Stimulated activated CD4-positive, alpha-beta T cell treated with anti-CD3 and anti-CD28 coated beads, Interleukin-15, amount 100 ng/mL, for 48 hours (primary cell): ENCODE measurements at regions not wholly inside any gene's neighbourhood (a gene's known extent, or its start where the extent isn't known, plus 50 kb on each side); places are given as distances from the start of the nearest gene placed in this dataset.
"Not testable (repeated sequence)": the region's sequence is repeated elsewhere in the genome, so short reads cannot be mapped to it uniquely, and the experiment has no call there.

Experiments used
- DNase-seq, 2 donors: peaks; one replicate each; pipeline ENCODE4 v3.0.0-alpha.2; 2020; ENCODE audit warnings: low read depth in 2 of 2

DNA sequence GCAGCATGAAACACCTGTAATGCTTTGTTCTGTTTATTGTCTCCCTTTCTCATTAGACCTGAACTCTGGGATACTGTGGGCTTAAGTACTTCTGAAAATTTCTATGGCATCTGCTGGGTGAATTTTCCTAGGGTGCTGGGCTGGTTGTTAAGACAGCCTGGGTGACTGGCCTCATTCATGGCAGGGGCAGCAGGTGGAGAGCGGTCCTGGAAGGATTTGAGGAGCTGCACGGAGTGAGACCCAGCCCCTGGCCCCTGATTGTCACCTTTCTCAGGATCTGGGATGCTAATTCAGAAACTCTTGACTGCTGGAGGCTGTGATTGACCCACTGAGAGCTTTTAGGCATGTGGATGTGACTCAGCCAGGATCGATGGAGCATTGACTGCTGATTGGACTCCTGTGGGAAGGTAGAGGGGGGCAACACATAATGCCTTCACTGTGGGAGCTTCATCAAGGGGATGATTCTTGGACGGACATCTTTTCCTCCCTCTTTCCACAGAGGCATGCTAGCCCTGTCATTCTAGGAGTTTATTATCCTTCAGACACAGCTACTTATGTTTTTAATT is 252.0 kb downstream of the GOLGA6L6 start:
- not testable (repeated sequence) for DNase-seq

DNA sequence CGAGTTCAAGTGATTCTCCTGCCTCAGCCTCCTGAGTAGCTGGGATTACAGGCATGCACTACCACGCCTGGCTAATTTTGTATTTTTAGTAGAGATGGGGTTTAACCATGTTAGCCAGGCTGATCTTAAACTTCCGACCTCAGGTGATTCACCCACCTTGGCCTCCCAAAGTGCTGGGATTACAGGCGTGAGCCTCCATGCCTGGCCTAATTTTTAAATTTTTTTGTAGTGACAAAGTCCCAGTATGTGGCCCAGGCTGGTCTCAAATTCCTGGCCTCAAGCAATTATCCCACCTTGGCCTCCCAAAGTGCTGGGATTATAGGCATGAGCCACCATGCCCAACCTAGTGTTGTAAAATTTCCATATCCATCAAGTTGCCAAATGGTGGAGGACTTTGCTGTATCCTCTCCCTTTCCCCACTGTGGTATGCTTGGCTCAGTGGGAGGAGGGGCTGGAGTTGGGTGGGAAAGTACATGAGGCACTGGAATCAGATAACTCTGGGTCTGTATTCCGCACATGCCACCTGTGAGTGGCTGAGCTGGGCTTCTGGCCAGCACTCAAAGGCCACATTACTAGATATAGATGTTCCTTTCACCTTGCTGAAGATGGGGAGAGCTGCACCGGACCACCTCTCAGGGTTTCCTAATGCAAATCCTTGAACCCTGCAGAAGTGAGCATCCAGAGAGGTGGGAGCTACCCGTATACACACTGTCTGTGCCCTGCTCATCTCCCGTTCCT is 252.6 kb downstream of the GOLGA6L6 start:
- DNase-seq = not testable (repeated sequence)

DNA sequence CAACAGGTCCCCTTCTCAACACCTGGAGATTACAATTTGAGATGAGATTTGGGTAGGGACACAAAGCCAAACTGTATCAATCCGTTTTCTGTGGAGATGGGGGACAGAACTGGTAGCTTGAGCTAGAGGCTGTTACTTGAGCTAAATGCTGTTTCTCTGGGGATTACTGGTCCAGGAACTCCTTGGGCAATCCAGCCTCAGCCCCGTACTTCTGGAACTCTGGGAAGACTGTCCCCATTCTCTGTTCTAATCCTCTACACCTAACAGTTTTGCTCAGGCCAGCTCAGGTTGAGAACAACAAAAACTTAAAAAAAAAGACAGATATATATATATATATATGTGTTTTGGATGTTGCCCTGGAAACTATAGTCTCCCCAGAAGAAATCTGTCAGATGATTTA is 255.0 kb downstream of the GOLGA6L6 start:
- DNase-seq = not testable (repeated sequence)

DNA sequence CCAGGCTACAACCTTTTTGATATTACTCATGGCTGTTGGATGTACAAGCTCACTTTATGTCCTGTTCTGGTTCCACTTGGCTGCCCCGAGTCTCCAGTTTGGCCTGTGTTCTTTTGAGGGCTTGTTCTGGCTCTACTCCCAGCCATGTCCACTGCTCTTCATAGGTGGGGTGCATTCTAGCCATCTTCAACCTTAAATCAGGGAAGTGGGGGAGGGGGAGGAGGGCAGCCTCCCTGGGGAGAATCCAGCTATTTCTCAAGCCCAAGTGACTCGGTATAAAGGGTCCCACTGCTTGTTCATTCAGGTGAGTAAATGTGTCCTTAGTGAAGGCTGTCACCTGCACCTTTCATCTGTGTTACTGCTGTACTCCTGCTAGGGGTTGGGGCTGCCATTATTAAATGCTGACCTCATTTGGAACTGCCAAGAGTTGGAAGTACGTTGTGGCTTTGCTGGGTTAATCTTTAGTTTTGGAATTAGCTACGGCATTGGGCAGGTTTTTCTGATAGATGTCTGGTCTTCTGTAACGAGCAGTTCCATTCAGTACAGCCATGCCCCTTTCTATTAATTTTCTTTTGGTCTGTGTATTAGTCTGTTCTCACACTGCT is 255.8 kb downstream of the GOLGA6L6 start:
- not testable (repeated sequence) for DNase-seq

DNA sequence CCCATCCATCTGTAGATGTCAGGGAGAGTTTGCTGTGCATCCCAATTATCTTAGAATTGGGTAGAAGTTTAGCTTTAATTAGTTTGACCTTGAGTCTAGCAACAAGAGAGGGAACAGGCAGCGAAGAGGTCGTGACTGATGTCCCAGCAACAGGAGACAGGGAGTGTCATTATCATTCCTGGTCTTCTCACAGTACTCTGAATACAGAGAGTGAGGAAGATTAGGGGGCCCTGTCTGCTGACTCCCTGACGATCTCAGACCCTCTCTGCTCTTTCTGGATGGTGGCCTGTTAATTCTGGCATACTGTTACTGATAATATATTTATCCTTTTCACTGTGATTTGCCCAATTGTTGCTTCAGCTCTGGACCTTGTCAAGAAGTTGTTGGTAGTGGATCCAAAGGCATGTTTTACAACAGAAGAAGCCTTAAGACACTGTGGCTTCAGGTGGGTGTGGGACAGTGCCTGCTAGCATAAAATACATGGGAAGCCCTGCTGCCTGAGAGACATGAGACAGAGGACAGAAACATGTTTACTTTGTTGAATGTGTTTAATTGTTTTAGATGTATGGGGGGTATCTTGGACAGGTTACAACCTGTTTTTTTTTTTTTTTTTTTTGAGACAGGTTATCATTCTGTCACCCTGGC is 256.6 kb downstream of the GOLGA6L6 start:
- DNase-seq = not testable (repeated sequence)

DNA sequence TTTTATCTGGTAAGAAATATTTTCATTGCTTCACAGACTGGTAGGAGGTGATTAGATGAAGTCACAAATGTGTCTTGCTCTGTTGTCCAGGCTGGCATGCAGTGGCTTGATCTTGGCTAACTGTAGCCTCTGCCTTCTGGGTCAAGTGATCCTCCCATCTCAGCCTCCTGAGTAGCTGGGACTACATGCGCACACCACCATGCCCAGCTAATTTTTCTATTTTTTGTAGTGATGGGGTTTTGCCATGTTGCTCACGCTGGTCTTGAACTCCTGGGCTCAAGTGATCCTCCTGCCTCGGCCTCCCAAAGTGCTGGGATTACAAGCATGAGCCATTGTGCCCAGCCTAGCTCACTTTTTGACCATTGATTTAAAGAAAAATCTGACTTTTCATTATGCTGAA is 257.9 kb downstream of the GOLGA6L6 start:
- DNase-seq = not testable (repeated sequence)

DNA sequence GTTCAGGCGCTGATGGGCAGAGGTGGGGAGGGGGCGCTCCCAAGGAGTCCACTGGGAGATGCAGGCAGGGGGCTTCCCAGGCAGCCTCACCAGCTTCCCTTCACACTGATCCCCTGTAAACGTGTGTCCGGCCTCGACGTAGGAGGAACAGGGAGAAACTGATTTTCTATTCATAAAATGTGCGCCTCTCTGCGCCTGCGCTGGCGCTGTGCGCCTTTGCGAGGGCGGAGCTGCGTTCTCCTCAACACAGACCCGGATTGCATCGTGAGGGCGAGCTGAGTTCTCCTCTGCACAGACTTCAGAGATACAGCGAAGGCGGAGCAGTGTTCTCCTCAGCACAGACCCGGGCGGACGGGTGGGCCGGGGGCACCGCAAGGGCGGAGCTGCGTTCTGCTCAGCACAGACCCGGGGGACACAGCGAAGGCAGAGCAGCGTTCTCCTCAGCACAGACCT is 259.1 kb downstream of the GOLGA6L6 start:
- not testable (repeated sequence) for DNase-seq

DNA sequence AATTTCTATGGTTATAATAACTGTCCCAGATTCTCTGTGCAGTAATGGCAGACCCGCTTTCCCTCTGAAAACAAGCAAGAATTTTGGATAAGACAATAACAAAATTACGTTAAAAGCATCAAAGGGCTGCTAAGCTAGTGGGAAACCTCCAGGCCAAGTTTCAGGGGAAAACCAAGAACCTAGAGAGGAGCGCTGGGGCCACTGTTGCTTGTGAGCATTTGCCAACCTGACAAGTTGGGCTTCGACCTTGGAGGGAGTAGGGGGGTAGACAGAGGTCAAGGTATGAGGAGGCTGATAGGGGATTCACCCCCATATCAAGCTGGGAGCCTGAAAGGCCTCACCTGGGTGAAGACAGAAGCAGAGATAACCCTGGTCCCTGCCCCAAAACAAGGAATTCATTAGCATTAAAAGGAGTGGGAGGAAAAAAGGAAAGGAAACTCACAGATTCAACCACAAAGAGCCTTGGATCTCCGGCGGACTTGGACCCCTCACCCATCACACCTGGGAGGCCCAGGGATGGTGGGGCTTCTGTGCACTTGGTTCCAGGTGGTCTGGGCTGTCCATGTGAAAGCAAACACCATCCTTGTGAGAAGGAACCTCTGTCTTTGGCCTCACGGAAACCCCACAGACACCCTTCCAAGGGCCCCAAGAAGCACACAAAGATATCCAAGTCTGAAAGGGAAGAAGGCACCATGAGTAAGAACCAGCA is 259.9 kb downstream of the GOLGA6L6 start:
- not testable (repeated sequence) for DNase-seq

DNA sequence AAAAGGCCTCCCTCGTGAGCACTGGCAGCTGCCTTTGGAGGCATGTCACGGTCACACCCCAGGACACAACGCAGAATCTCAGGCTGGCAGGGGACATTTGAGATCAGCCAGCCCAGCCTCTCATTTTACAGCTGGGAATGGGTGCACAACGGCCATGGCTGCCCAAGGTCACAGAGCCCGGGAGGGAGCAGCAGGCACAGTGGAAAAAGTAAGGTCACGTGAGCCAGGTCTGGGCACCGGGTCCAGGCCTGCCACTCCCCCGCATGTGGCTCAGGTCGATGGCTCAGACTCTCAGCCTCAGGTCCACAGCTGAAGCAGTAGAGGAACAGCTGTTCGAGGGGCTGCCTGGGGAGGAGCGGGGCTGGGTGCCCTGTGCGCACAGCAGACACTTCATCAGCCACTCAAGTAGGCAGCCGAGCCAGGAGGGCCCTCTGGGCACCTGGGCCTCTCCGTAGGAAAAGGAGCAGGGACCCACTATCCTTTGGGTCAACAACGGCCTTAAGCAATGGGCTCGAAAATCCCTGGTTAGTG is 260.6 kb downstream of the GOLGA6L6 start:
- no peak for DNase-seq

DNA sequence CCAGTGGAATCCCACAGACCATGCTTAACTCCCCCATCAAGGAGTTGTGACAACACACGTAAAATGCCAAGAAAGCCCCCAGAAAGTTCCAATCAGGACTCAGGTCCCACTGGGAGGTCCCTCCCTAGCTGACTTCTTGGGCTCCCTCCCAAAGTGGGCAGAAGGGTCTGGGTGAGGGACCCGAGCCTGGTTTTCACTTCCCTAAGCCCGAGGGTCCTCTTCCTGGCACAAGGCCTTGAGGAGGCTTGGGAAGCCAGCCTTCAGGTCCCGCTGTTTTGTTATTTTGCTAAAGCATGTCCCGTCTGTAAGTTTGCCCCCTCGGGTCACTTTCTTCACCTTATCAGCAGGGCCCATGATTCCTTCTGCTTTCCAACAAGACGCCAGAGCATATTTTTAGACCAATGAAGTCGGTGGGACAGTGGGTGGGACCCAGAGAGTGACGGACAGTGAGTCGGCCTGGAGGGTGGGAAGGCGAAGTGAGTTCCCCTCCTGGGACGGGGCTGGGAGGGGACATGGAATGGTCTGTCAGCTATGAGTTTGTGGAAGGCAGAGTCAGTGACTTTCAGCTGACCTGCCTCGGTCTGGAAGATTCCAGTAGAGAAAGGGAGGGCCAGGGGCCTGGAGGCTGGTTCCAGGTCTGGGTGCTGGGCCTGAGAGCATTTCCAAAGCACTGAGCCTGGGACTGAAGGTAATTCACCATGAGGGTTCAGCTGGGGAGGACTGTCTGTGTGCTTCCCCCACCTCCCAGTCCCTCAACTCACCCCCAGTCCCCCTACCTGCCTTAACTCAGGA is 261.3 kb downstream of the GOLGA6L6 start:
- DNase-seq = not testable (repeated sequence)

DNA sequence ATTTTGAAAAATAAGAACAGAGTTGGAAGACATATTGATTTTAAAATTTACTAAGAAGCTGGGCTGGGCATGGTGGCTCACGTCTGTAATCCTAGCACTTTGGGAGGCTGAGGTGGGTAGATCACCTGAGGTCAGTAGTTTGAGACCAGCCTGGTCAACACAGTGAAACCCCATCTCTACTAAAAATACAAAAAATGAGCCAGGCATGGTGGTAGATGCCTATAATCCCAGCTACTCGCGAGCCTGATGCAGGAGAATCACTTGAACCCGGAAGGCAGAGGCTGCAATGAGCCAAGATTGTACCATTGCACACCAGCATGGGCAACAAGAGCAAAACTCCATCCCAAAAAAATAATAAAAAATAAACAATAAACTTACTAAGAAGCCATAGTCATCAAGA is 262.5 kb downstream of the GOLGA6L6 start:
- not testable (repeated sequence) for DNase-seq

DNA sequence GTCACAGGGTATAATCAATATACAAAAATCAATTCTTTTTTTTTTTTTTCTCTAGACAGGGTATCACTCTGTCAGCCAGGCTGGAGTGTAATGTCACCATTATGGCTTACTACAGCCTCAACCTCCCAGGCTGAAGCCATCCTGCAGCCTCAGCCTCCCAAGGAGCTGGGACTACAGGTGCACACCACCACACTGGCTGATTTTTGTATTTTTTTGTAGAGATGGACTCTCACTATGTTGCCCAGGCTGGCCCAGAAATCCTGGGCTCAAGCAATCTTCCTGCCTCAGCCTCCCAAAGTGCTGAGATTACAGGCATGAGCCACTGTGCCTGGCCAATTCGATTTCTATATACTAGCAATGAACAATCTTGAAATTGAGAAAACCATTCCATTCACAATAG is 263.2 kb downstream of the GOLGA6L6 start:
- not testable (repeated sequence) for DNase-seq

DNA sequence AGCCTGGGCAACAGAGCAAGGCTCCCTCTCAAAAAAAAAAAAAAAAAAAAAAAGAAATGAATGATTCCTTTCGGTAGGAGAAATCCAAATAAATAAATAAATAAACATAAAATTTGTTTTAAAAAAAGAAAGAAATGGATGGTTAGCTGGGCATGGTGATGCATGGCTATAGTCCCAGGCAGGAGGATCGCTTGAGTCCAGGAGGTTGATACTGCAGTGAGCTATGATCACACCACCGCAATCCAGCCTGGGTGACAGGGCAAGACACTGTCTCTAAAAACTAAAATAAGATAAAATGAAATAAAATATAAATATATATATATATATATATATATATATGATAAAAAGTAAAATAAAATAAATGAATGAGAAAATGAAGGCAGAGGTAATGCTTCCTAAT is 264.1 kb downstream of the GOLGA6L6 start:
- not testable (repeated sequence) for DNase-seq

DNA sequence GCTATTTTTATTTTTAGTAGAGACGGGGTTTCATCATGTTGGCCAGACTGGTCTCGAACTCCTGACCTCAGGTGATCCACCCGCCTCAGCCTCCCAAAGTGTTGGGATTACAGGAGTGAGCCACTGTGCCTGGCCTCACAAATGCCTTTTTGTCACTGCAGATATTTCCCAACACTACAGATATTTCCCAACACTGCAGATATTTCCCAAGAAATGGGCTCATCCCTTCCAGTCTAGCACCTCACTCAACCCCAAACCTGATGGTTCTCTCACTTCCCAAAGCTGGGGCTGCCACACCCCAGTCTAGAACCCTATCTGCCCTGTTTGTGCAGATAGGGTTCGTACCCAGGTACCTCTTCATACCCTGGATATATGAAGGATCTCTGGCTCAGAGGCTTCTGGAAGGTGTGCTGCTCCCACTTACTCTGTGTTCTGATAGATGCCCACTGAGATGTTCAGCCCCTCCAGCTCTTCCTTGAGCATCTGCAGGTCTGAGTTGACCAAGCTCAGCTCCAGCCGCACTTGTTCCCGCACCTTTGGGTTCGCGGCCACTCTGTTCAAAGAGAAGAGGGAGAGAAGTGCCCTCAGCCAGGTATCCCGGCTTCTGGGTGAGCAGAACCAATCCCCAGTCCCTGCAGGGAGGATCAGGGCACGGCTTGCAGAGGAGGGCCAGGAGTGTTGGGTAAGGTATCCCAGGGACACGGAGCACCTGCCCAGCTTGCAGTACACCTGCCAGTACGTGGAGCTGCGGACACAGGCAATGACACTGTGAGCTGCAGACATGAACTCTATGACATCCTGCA is 265.1 kb downstream of the GOLGA6L6 start:
- DNase-seq = not testable (repeated sequence)

DNA sequence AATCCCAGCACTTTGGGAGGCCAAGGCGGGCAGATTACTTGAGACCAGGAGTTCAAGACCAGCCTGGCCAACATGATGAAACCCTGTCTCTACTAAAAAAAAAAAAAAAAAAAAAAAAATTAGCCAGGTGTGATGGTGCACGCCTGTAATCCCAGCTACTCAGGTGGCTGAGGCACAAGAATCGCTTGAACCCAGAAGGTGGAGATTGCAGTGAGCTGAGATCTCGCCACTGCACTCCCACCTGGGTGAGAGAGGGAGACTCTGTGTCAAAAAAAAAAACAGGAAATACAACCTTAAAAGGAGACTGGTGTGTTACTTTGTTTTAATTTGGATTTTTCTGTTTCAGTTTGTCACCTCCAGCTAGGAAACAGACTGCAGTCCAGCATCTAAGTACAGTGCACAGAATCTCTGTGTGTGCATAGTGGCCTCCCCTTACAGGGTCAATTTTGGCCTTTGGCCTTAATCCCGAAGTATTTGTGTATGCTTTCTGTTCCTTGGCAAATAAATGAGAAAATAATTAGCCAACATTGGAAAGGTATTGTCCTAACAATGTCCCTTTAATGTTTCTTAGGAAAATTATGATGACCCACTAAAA is 266.1 kb downstream of the GOLGA6L6 start:
- not testable (repeated sequence) for DNase-seq

DNA sequence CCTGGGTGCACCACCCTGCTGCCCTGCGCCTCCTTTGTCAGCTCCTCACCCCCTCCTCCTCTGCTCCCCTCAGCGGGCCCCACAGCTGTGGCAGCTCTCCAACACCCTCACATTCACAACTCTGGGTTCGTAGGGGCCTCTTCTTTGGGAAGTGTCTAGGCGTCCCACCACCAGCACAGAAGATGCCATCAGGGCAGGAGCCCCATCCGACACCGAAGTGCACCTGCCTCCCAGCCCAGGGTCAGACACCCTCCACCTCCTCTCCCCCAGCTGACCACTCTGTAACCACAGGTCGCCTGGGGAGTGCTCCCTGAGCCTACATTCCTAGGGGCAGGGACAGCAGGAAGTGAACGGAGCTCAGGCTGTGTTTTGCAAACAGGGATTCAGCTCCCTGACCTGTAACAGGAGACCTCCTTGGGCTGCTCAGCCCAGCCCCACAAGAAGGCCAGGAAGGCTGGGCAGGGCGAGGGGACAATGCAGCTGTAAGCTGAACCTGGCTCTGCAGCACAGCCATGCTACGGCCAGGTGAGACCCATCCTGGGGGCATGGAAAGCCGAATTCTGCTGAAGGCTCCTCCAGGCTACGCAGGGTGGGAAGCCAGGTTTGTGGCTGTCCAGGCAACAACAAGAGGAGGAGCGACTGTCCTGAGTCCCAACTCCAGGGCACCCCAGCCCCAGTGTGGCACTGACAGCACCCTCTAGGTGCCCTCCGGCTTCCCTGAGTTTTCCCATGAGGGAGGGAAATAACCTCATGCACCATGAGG is 269.0 kb downstream of the GOLGA6L6 start:
- DNase-seq = no peak

DNA sequence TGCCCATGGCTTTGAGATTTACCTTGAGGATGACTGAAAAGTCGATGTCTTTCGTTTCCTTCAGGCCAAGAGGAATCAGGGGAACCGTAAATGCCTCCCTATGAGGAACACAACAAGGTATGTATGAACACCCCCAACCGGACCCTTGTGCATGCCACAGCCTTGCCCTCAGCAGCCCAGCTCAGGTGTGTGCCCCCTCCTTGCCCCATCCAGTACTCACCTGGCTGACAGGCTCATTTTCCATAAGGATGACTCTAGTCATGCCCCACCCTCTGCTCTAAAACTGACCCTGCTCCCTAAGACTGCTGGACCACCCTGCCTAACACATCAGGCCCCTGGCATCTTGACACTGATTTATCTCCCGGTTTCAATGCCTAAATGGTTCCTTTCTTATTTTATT is 270.0 kb downstream of the GOLGA6L6 start:
- DNase-seq = no peak

DNA sequence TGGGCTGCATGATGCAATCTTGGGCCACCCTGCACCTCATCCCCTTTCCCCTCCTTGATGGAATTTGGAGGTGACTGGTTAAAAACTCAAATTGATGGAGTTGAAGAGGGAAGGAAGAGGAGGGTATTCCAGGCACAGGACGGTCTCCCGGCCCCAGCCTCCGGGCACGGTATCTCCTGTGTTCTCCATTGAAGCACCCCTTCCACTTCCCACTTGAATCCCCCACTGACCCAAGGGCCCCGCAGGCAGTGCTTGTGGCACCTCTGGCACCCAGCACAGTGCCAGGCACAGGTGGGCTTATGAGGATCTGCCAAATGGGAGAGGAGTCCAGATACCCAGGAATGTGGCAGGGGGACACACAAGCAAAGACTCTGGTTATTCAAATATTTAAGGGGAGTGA is 271.6 kb downstream of the GOLGA6L6 start:
- DNase-seq = not testable (repeated sequence)

DNA sequence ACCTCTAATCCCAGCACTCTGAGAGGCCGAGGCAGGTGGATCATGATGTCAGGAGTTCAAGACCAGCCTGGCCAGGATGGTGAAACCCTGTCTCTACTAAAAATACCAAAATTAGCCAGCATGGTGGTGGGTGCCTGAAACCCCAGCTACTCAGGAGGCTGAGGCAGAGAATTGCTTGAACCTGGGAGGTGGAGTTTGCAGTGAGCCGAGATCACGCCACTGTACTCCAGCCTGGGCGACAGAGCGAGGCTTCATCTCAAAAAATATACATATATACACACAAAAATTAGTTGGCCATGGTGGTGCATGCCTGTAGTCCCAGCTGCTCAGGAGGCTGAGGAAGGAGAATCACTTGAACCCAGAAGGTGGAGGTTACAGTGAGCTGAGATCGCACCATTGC is 273.6 kb downstream of the GOLGA6L6 start:
- DNase-seq = not testable (repeated sequence)
